NCI-H2171 treated with DMSO at 0.1 percent for 48 hours (cell line): ENCODE measurements at regions not wholly inside any gene's neighbourhood (a gene's known extent, or its start where the extent isn't known, plus 50 kb on each side); places are given as distances from the start of the nearest gene placed in this dataset.

Experiments
- DNase-seq: peaks from one replicate; lab custom pipeline; 2025; lab: John Stamatoyannopoulos, UW

GRCh38 chr5:152337484-152337883 is 67.6 kb downstream of the NMUR2 start:
- DNase-seq = no peak

DNA sequence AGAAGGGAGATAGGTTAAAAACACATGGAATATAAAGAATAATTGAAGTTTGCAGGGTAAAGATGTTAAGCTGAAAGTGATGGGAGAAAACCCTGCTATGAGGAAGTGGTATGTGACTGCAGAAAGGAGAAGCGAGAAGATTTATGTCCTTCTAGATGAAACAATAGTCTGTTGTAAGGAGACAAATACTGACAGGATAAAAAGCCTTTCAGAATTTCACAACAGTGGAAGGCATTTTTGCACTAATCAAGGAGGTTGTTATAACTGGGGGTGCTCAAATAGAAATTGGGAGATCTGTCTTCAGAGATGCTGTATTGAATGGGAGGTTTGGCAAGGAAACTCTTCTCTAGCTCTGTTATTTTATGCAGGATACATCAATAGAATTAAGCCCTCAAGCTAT is 69.6 kb downstream of the NMUR2 start:
- DNase-seq = no peak

- peak; percentile 73 for DNase-seq
Measured at GRCh38 chr5:152332716-152333460, 72.2 kb downstream of the NMUR2 start.

DNA sequence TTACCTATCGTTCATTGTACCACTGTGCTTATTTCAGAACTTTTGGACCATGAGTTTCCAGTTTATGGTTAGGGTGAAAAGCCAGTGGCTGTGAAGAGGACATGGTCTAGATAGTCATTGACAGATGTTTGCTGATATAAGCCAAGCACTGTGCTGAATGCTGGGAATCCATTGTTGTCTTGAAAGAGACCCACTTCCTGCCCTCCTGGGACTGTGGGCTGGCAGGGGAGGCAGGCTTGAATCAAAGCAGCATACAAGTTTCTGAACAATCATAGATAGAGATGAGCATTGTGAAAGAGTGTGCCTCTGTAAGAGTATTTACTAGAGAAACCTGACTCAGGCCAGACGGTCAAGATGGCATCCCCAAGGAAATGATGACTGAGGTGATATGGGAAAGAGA is 73.4 kb downstream of the NMUR2 start:
- no peak for DNase-seq

GRCh38 chr5:152331006-152331405 is 74.1 kb downstream of the NMUR2 start:
- no peak for DNase-seq

DNA sequence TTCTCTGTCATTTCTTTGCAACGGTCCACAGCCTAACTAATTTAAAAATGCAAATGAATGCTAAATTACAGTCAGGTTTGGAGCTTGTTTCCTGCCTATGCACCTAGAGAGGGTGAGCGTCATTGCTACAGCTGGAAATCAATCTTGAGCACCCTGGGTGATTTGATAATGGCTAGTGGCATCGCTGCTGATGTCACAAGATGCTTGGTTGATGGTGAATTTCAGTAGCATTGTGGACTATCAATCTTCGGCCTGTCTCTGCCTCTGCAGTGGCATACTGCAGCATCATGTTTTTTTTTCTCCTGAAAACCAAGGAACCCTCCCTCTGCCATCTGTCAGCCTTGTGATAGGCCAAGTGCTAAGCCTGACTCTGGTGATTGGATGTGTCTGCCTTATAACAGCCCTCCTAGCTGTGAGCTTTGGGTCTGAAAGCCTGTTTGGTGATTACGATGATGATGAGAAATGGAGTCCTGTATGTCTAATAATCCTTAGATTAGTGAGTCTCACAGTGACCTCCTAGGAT is 75.3 kb downstream of the NMUR2 start:
- DNase-seq = peak; percentile 43

DNA sequence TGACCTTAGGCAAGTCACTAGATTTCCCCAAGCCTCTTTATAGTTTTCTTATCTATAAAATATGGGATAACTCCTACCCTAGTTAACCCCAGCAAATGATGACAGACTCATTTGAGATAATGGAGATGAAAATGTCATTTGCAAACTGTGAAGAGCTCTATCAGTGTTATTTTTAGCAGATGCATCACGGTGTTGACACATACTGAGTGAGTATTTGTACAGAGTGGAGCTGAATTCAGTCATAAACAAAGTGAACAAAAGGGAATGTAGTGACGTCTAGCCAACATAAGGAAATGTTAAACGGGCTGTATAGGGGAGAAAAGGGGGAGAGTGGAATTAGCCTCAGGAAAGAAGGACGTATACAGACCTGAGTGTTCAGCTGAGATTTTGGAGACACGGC is 75.9 kb downstream of the NMUR2 start:
- DNase-seq = no peak

GRCh38 chr5:152315942-152316341 is 89.1 kb downstream of the NMUR2 start:
- DNase-seq = no peak

DNA sequence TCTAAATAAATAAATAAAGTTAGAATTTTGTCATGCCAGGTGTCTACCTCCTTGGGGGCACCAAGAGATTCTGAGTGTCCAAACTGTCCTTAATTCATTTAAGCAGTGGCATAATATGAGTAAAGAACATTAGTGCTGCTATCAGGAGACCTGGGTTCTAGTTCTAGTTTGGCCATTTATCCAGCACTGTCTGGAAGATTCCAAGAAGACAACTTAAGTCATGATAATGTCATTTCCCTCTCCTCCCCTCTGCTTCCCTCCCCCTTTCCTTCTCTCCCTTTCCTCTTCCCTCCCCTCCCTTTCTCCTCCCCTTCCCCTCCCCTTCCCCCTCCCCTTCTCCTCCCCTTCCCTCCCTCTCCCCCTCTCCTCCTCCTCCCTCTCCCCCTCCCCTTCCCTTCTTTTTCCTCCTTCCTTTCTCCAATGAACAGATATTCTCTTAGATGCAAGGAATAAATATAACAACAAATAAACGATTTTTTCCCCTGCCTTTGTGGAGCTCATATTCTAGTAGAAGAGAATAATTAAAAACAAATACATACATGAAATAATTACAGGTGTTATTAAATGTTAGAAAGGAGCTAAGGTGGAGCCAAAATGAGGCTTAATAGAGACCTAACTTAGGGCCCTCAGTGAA is 90.8 kb downstream of the NMUR2 start:
- DNase-seq = no peak

DNA sequence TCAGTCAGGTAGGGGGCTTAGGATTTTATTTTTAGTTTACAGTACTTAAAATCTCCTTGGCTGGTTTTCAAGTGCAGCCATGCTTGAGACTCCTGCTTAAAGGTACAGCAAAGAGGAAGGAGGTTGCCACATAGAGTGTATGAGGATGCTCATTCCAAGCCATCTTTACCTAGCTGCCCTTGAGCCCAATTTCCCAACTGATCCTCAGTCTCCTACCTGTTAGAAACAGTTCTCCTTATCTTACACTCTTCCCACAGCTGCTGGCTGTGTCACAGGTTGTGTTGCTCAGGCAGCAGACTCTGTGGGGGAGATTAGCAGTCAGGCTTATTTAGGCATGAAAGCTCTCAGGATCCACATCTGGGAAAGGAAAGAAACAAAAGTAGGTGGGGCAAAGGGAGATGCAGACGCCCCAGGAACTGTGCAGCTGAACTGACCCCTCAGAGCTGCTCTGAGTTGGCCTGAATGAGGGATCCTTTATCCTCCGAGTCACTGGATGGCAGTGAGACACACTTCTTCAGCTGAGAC is 95.1 kb downstream of the NMUR2 start:
- DNase-seq = no peak

DNA sequence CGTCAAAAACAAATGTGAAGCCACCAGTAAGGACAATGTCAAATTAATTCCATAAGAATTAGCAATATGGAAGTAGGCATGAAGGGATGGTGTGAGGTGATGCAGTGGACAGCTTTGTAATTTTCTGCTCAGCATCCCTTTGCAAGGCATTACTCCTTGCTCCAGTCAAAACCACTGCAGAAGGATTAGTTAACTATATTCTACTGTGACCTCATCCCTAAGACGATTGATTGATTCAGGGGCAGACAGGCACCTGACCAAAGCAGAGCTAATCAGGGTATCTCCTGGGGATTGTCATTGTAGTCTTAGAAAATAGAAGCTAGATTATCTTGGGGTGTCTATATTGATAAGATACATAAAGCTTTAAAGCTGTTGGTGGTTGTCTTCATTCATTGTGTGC is 98.7 kb downstream of the NMUR2 start:
- DNase-seq = no peak

DNA sequence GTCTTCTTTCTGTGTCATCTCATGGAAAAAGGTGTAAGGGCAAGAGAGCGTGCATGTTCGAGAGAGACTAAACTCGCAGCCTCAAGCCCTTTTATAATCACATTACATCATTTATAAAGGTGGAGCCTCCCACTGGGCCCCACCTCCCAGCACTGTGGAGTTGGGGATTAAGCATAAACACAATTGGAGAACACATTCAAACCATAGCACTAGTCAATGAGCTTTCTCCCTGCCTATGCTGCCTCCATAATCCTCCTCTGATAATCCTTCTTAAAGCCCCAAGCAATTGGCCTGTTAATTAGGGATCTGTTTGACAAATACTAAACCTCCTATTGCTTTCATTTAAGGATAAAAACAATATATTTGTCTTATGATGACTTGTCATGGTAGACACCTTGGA is 99.6 kb downstream of the NMUR2 start:
- DNase-seq = no peak

DNA sequence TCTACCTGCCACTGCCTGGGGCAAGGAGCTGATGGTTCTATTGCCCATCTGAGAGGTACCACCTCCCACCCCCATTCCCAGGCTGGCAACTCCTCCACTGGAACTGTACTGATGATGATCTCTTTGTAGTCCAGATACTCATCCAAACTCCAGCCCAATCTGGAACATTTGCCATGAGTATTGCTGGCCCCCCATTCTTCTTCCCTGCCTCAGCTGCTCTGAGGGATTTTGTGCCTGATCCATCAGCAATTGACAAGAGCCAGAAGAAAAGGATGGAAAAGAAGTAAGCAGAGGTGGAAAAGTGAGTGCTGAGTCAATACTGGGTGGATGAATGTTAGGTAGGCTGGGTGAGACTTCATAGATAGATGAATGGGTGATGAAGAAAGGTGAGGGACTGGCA is 101.2 kb downstream of the NMUR2 start:
- DNase-seq = no peak

- no peak for DNase-seq
Measured at GRCh38 chr5:152297866-152298265, 107.2 kb downstream of the NMUR2 start.

DNA sequence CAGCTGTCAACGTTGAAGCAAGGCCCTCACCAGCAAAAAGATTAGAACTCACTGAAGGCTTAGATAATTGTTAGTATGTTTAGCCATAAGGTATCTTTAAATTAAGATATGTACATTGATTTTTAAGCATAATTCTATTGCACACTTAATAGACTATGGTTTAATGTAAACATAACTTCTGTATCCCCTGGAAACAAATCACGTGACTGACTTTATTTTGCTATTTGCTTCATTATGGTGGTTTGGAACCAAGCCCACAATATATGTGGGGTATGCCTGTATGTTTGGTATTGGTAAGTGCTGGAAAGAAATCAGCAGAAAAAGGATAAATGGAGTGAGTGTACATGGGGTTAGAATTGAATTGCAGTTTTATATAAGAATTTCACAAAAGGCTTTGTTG is 111.9 kb downstream of the NMUR2 start:
- DNase-seq = no peak

GRCh38 chr5:152290181-152290580 is 114.9 kb downstream of the NMUR2 start:
- no peak for DNase-seq

DNA sequence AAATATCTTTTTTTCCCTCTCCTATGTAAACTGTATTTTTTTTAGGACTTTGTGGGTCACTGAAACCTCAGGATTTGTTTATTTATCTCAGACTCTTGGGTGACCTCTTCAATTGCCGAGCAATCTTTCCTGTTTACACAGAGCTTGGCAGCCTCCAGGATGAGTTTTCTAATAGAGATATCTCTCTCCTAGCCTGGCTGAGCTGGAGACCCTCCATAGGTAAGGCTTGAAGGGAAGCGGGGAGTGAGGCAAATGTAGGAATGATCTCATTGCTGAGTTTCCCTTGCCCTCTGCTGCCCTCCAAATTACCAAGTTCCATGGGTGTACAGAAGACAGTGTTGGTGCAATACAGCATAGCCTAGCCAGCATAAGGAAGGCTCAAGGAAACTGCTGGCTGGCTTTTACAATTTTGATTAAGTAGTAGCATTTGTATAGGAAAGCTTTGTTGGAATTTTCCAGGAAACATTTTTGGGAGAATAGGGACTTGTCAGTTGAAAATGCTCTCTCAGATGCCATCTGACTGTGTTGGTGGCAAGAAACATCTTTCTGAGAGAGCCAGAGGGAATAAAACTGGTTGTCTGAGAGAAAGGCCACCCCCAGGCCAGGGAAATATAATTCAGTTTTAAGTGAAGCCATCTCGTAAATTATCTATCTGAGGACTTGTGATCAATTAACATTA is 116.0 kb downstream of the NMUR2 start:
- no peak for DNase-seq

- no peak for DNase-seq
Measured at GRCh38 chr5:152288499-152288898, 116.6 kb downstream of the NMUR2 start.

- no peak for DNase-seq
Measured at GRCh38 chr5:152285764-152286163, 119.3 kb downstream of the NMUR2 start.

DNA sequence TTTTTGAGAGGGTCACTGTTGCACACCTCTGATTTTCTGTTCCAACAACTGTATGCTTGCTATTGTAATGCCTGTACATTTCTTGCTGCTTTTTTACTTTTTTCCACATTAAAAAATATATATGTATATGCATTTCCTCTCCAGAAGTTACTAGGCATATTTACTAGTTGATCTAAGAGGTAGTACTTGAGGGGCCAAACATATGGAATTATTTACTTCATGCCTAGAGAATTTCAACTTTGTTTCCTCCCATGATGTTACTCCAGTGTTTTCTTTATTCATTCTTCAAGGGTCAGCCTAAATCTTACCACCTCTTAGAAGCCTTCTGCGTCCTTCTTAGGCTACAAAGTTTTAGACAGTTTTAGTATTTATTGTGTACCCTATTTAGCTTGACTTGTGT is 122.7 kb downstream of the NMUR2 start:
- DNase-seq = no peak

DNA sequence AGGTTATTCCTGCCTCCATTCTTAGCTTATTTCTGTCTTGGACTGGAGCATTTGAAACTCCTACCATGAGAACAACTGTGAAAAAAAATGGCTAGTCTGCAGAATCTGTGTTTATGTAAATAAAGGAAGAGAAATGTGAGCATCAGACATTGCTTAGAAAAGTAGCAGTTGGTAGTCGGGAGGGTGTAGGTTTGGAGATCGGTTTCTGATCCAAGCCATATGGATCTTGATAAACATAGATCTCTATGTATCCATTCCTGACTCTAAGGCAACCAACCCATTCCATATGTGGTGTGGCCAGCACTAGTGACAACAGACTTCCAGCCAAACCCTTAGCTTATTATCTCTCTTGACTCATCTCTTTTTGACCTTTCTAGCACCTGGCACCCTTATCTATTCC is 127.1 kb downstream of the NMUR2 start:
- DNase-seq = no peak

GRCh38 chr5:152274224-152274623 is 130.9 kb downstream of the NMUR2 start:
- no peak for DNase-seq

DNA sequence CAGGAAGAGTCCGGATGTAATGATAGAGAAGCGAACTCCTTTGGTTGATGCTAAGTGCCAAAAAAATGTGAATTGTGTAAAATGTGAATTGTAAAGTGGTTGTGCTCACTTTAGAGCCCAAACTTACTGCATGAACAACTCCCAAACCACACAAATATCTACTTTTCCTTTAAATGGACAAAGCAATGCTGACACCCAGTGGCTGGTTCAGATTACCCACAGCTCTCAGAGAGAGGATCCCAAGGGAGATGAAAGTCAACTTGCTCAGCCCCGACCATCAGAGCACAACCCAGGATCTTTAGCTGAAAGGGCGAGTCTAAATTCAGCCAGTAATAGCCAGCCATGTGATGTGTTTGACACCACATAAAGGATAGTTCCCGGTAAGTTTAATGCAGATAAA is 133.7 kb downstream of the NMUR2 start:
- peak; percentile 6 for DNase-seq
